SK-N-SH (cell line): ENCODE measurements at regions not wholly inside any gene's neighbourhood (a gene's known extent, or its start where the extent isn't known, plus 50 kb on each side); places are given as distances from the start of the nearest gene placed in this dataset.

ENCODE experiments used
- CTCF ChIA-PET: fragments of 300-600, 350-600 bp; formaldehyde crosslinking; extraction: SDS; loops from one replicate; lab custom pipeline; 2021; lab: Yijun Ruan, JAX
- POLR2A ChIA-PET: fragments of 350-600 bp; sonication (Branson Sonifier 250); formaldehyde crosslinking; extraction: SDS; loops from one replicate; lab custom pipeline; 2020; ENCODE audit warnings: antibody characterized with exemption, inconsistent platforms; lab: Yijun Ruan, JAX
- DNase-seq: peaks from one replicate; pipeline ENCODE4 v3.0.0; 2012
- H2AFZ ChIP-seq: fragments of 200-600 bp; sonication (generic); 2 replicates; pipeline ENCODE4 v1.8.1; 2016; ENCODE audit warnings: antibody characterized with exemption, mild to moderate bottlenecking, low read depth
- H3F3A ChIP-seq: fragments of 200-600 bp; sonication (generic); replicated peaks from 2 replicates; pipeline ENCODE3; 2016; ENCODE audit warnings: antibody characterized with exemption, mild to moderate bottlenecking; ENCODE audit not compliant: insufficient read depth
- H3K27ac ChIP-seq, 2 experiments: fragments of 200-500 bp in 1 of 2; fragments of 200-600 bp in 1 of 2; sonication (Bioruptor generic) in 1 of 2; sonication (generic), shearing (Covaris generic) in 1 of 2; 2 replicates each; pipeline versions ENCODE4 v1.5.1 to v1.6.1; 2014 to 2016; ENCODE audit warnings: low read depth in 2 of 2, inconsistent platforms in 1 of 2, low read length in 1 of 2, mild to moderate bottlenecking in 1 of 2, mixed read lengths in 1 of 2
- H3K27me3 ChIP-seq: fragments of 200-600 bp; sonication (generic), shearing (Covaris generic); 2 replicates; pipeline ENCODE4 v1.6.1; 2016; ENCODE audit warnings: mixed run types; ENCODE audit not compliant: insufficient read depth
- H3K36me3 ChIP-seq, 2 experiments: fragments of 200-500 bp in 1 of 2; fragments of 200-600 bp in 1 of 2; sonication (Bioruptor generic) in 1 of 2; sonication (generic) in 1 of 2; replicated peaks in 1 of 2; 2 replicates each; pipeline versions ENCODE3 to v1.5.1; 2014 to 2016; ENCODE audit warnings: low read length in 1 of 2, mild to moderate bottlenecking in 1 of 2; ENCODE audit not compliant: insufficient read depth in 2 of 2, control insufficient read depth in 1 of 2
- H3K4me1 ChIP-seq, 2 experiments: fragments of 200-500 bp in 1 of 2; fragments of 200-600 bp in 1 of 2; sonication (Bioruptor generic) in 1 of 2; sonication (generic), shearing (Covaris generic) in 1 of 2; 2 replicates each; pipeline versions ENCODE4 v1.5.1 to v1.6.1; 2014 to 2016; ENCODE audit warnings: low read depth in 1 of 2, low read length in 1 of 2, mixed run types in 1 of 2; ENCODE audit not compliant: insufficient read depth in 2 of 2, control insufficient read depth in 1 of 2
- H3K4me2 ChIP-seq: fragments of 200-600 bp; sonication (generic), shearing (Covaris generic); 2 replicates; pipeline ENCODE4 v1.6.1; 2017; ENCODE audit warnings: mixed run types
- H3K4me3 ChIP-seq, 2 experiments: fragments of 200-500 bp in 1 of 2; fragments of 200-600 bp in 1 of 2; sonication (Bioruptor generic) in 1 of 2; sonication (generic), shearing (Covaris generic) in 1 of 2; 2 replicates each; pipeline versions ENCODE4 v1.5.1 to v1.8.1; 2014 to 2016; ENCODE audit warnings: low read depth in 2 of 2, inconsistent platforms in 1 of 2, low read length in 1 of 2, mild to moderate bottlenecking in 1 of 2, mixed read lengths in 1 of 2, moderate library complexity in 1 of 2
- H3K79me2 ChIP-seq: fragments of 200-600 bp; sonication (generic); 2 replicates; pipeline ENCODE4 v1.8.1; 2017; ENCODE audit warnings: mild to moderate bottlenecking; ENCODE audit not compliant: insufficient read depth
- H3K9ac ChIP-seq: fragments of 200-600 bp; sonication (generic); 2 replicates; pipeline ENCODE4 v1.6.1; 2017; ENCODE audit warnings: mixed run types
- H3K9me2 ChIP-seq: fragments of 200-600 bp; sonication (generic); 2 replicates; pipeline ENCODE4 v1.6.1; 2017; ENCODE audit warnings: mixed run types
- H3K9me3 ChIP-seq: fragments of 200-600 bp; sonication (generic); 2 replicates; pipeline ENCODE4 v1.6.1; 2017; ENCODE audit warnings: mixed run types, mild to moderate bottlenecking, moderate library complexity
- H4K20me1 ChIP-seq: fragments of 200-600 bp; sonication (generic); 2 replicates; pipeline ENCODE4 v1.6.1; 2017; ENCODE audit warnings: mild to moderate bottlenecking, mixed run types; ENCODE audit not compliant: insufficient read depth
- EP300 ChIP-seq, 2 experiments: IDR thresholded peaks; 2 replicates each; pipeline versions ENCODE4 v1.4.0 to v1.6.1; 2012; ENCODE audit warnings: borderline replicate concordance in 1 of 2, low read depth in 1 of 2, low read length in 1 of 2
- FOSL2 ChIP-seq: IDR thresholded peaks from 2 replicates; pipeline ENCODE4 v1.4.0; 2012; ENCODE audit warnings: low read depth, mild to moderate bottlenecking, moderate library complexity, borderline replicate concordance
- GABPA ChIP-seq: IDR thresholded peaks from 2 replicates; pipeline ENCODE4 v1.4.0; 2012; ENCODE audit warnings: low read depth, mild to moderate bottlenecking
- GATA2 ChIP-seq: sonication (generic); formaldehyde crosslinking; IDR thresholded peaks from 2 replicates; pipeline ENCODE4 v1.5.0; 2020; ENCODE audit warnings: mild to moderate bottlenecking, missing genetic modification reagents
- IRF3 ChIP-seq: fragments of 150-350 bp; IDR thresholded peaks from 2 replicates; pipeline ENCODE4 v1.6.1; 2016; ENCODE audit warnings: mild to moderate bottlenecking, low read depth, low read length
- JUND ChIP-seq: IDR thresholded peaks from 2 replicates; pipeline ENCODE4 v1.4.0; 2012
- MAX ChIP-seq: IDR thresholded peaks from 2 replicates; pipeline ENCODE4 v1.4.0; 2012; ENCODE audit warnings: low read depth
- MEF2A ChIP-seq: IDR thresholded peaks from 2 replicates; pipeline ENCODE4 v1.4.0; 2012; ENCODE audit warnings: low read depth, borderline replicate concordance
- MXI1 ChIP-seq: IDR thresholded peaks from 2 replicates; pipeline ENCODE4 v1.6.1; 2012; ENCODE audit warnings: mild to moderate bottlenecking, low read depth, low read length, improper control_type of control experiment
- NFIC ChIP-seq: IDR thresholded peaks from 2 replicates; pipeline ENCODE4 v1.4.0; 2012; ENCODE audit warnings: borderline replicate concordance
- RAD21 ChIP-seq: IDR thresholded peaks from 2 replicates; pipeline ENCODE4 v1.6.1; 2012; ENCODE audit warnings: mild to moderate bottlenecking, low read length
- RXRA ChIP-seq: IDR thresholded peaks from 2 replicates; pipeline ENCODE4 v1.4.0; 2012; ENCODE audit warnings: low read depth, mild to moderate bottlenecking, borderline replicate concordance
- SIN3A ChIP-seq: IDR thresholded peaks from 2 replicates; pipeline ENCODE4 v1.6.1; 2012; ENCODE audit warnings: low read depth, mild to moderate bottlenecking, low read length, moderate library complexity, borderline replicate concordance
- SMC3 ChIP-seq: IDR thresholded peaks from 2 replicates; pipeline ENCODE4 v1.6.1; 2012; ENCODE audit warnings: low read depth, low read length, improper control_type of control experiment
- TEAD4 ChIP-seq: IDR thresholded peaks from 2 replicates; pipeline ENCODE4 v1.4.0; 2012; ENCODE audit warnings: mild to moderate bottlenecking, borderline replicate concordance; ENCODE audit not compliant: insufficient read depth
- USF1 ChIP-seq: IDR thresholded peaks from 2 replicates; pipeline ENCODE4 v1.4.0; 2012; ENCODE audit warnings: low read depth, borderline replicate concordance
- WGBS: methylation state at CpG from one replicate; pipeline ENCODE4 v1.1.6; 2017; ENCODE audit warnings: low lambda C conversion rate; 5-methylcytosine and 5-hydroxymethylcytosine counted together

- ChIA-PET CTCF (no interaction called here), POLR2A (no interaction called here)
- Histone ChIP-seq H3K9ac (no peak overlapping the region), H3K79me2 (no peaks in the 10 kb centered on the region), H3K4me3 (no peak overlapping the region), H3K27me3 (no peaks in the 10 kb centered on the region), H3K4me2 (no peak overlapping the region), H3K36me3 (no peaks in the 10 kb centered on the region), H3K27ac (no peak overlapping the region), H3K9me3 (no peaks in the 10 kb centered on the region), H2AFZ (no peak overlapping the region), H4K20me1 (no peaks in the 10 kb centered on the region), H3K4me1 (no peaks in the 10 kb centered on the region), H3F3A (no peaks in the 10 kb centered on the region), H3K9me2 (no peaks in the 10 kb centered on the region)
- WGBS = 0% methylated on average over 1 of the region's 1 CpG
- TF ChIP-seq RXRA = no peak
- no peak for TF ChIP-seq MXI1
- TF ChIP-seq SIN3A = no peak
- no peak for TF ChIP-seq SMC3
- no peak for DNase-seq
These were observed 270.2 kb upstream of the IMPG1 start for GRCh38 chr6:76342611-76343160.

- no peak overlapping the region for H3K9ac ChIP-seq
- no peak overlapping the region for H2AFZ ChIP-seq
- no peaks in the 10 kb centered on the region for H3K4me1 ChIP-seq
- CTCF ChIA-PET = no interaction called here
- H4K20me1 ChIP-seq = no peaks in the 10 kb centered on the region
- H3K9me3 ChIP-seq = no peaks in the 10 kb centered on the region; the same call in 1 of the 2 replicates
- H3K27ac ChIP-seq = no peak overlapping the region
- H3K4me2 ChIP-seq = no peak overlapping the region
- no peaks in the 10 kb centered on the region for H3F3A ChIP-seq
- H3K9me2 ChIP-seq = no peaks in the 10 kb centered on the region
- no peak for DNase-seq
- H3K4me3 ChIP-seq = no peak overlapping the region
- no peaks in the 10 kb centered on the region for H3K27me3 ChIP-seq
- H3K79me2 ChIP-seq = no peaks in the 10 kb centered on the region
- WGBS = 4% methylated on average over 4 of the region's 4 CpGs
- no peak for TF ChIP-seq RAD21
- no peak for TF ChIP-seq GATA2
- no peak for TF ChIP-seq NFIC
- TF ChIP-seq FOSL2 = no peak
- TF ChIP-seq EP300 (IDR thresholded peaks at IDR 0.05; ENCODE audit: borderline replicate concordance in 1 of 2, low read depth in 1 of 2, low read length in 1 of 2) = no peak
- TF ChIP-seq MAX = no peak
- no peak for TF ChIP-seq SMC3
- TF ChIP-seq IRF3 = no peak
- TF ChIP-seq TEAD4 = no peak
- no peak for TF ChIP-seq JUND
- no peak for TF ChIP-seq MEF2A
- TF ChIP-seq USF1 = no peak
- no peak for TF ChIP-seq GABPA
- TF ChIP-seq RXRA = no peak
- POLR2A ChIA-PET = no interaction called here
- no peaks in the 10 kb centered on the region for H3K36me3 ChIP-seq
These were observed 257.6 kb upstream of the IMPG1 start for GRCh38 chr6:76330031-76330430.
